ENCODE measurements at regions not wholly inside any gene's neighbourhood (a gene's known extent, or its start where the extent isn't known, plus 50 kb on each side); places are given as distances from the start of the nearest gene placed in this dataset.

- TF ChIP-seq CTCF (conservative IDR thresholded peaks at IDR 0.05; ENCODE audit: low read length) (no peak), EZH2phosphoT487 (IDR thresholded peaks at IDR 0.05; ENCODE audit: borderline replicate concordance, low read depth, low read length) (no peak)
Observed at GRCh38 chr7:159218607-159219006, 73.9 kb upstream of the VIPR2 start.
